Gastroesophageal sphincter (tissue), 4 donors: ENCODE measurements at regions not wholly inside any gene's neighbourhood (a gene's known extent, or its start where the extent isn't known, plus 50 kb on each side); places are given as distances from the start of the nearest gene placed in this dataset.

Source experiments
- ATAC-seq: fragments of 150-250 bp; one replicate; pipeline ENCODE4 v1.9.1; 2016; ENCODE audit warnings: mild to moderate bottlenecking, moderate library complexity
- H3K27ac ChIP-seq, 4 donors: fragments of 200-600 bp; sonication (generic) in 3 of 4; 1 replicate in 3 of 4; 2 replicates in 1 of 4; pipeline ENCODE4 v1.5.1; 2016 to 2019
- H3K27me3 ChIP-seq: fragments of 200-600 bp; sonication (generic); one replicate; pipeline ENCODE4 v1.5.1; 2019
- H3K36me3 ChIP-seq, 2 donors: fragments of 200-600 bp; sonication (generic); one replicate each; pipeline ENCODE4 v1.5.1; 2019; ENCODE audit warnings: control low read depth in 1 of 2
- H3K4me1 ChIP-seq, 3 donors: fragments of 200-600 bp; sonication (generic); 1 replicate in 2 of 3; 2 replicates in 1 of 3; pipeline ENCODE4 v1.5.1; 2016 to 2019; ENCODE audit warnings: control low read depth in 2 of 3
- H3K4me3 ChIP-seq, 2 donors: fragments of 200-600 bp; sonication (generic); one replicate each; pipeline ENCODE4 v1.5.1; 2019; ENCODE audit warnings: mild to moderate bottlenecking in 1 of 2, moderate library complexity in 1 of 2
- H3K9me3 ChIP-seq, 3 donors: fragments of 200-600 bp; sonication (generic); one replicate each; pipeline ENCODE4 v1.5.1; 2017 to 2019; ENCODE audit warnings: control low read depth in 2 of 3
- EP300 ChIP-seq: sonication (generic); formaldehyde crosslinking; IDR thresholded peaks from one replicate; pipeline ENCODE4 v1.6.1; 2017; ENCODE audit warnings: antibody characterized with exemption, mild to moderate bottlenecking
- POLR2A ChIP-seq, 2 donors: fragments of 450-650 bp; IDR thresholded peaks; one replicate each; pipeline ENCODE4 v1.6.1; 2017; ENCODE audit warnings: antibody characterized with exemption in 2 of 2, mild to moderate bottlenecking in 2 of 2, moderate library complexity in 1 of 2
- POLR2AphosphoS5 ChIP-seq: sonication (generic); formaldehyde crosslinking; IDR thresholded peaks from one replicate; pipeline ENCODE4 v1.6.1; 2017; ENCODE audit warnings: antibody characterized with exemption
- WGBS, 2 donors: methylation state at CpG; one replicate each; pipeline ENCODE4 v1.1.5; 2018; ENCODE audit warnings: low coverage in 1 of 2; 5-methylcytosine and 5-hydroxymethylcytosine counted together
- TF ChIP-seq, protein P1 (sequence below), 4 experiments: fragments of 200-600 bp in 2 of 4; fragments of 450-650 bp in 2 of 4; sonication (generic) in 1 of 4; IDR thresholded peaks; one replicate each; pipeline ENCODE4 v1.5.1; 2017 to 2019; ENCODE audit warnings: antibody characterized with exemption in 4 of 4, mild to moderate bottlenecking in 2 of 4, moderate library complexity in 2 of 4

DNA sequence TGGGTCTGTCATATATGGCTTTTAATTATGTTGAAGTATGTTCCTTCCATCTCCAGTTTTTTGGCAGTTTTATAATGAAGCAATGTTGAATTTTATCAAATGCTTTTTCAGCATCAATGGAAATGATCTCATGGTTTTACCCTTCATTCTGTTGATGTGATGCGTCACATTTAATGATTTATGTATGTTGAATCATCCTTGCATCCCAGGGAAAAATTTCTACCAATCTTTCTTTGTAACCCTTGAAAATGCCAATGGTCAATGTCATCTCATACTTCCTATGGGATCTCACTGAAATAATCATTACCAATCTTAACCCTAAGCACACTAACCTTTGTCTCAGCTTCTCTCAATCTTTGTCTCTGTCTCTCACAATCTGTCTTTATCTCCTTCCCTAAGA lies 1004.0 kb downstream of the KCNT2 start:
- TF ChIP-seq POLR2A (IDR thresholded peaks at IDR 0.05) = no peak
- TF ChIP-seq, protein P1, sequence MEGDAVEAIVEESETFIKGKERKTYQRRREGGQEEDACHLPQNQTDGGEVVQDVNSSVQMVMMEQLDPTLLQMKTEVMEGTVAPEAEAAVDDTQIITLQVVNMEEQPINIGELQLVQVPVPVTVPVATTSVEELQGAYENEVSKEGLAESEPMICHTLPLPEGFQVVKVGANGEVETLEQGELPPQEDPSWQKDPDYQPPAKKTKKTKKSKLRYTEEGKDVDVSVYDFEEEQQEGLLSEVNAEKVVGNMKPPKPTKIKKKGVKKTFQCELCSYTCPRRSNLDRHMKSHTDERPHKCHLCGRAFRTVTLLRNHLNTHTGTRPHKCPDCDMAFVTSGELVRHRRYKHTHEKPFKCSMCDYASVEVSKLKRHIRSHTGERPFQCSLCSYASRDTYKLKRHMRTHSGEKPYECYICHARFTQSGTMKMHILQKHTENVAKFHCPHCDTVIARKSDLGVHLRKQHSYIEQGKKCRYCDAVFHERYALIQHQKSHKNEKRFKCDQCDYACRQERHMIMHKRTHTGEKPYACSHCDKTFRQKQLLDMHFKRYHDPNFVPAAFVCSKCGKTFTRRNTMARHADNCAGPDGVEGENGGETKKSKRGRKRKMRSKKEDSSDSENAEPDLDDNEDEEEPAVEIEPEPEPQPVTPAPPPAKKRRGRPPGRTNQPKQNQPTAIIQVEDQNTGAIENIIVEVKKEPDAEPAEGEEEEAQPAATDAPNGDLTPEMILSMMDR (IDR thresholded peaks at IDR 0.05) = no peak
- no peak for TF ChIP-seq POLR2AphosphoS5
- no peak for TF ChIP-seq EP300
- no peak for ATAC-seq

GRCh38 chr1:195597891-195598290 lies 1010.3 kb downstream of the KCNT2 start:
- H3K9me3 ChIP-seq = no peaks in the 10 kb centered on the region
- no peaks in the 10 kb centered on the region for H3K36me3 ChIP-seq
- H3K4me1 ChIP-seq = no peaks in the 10 kb centered on the region
- no peaks in the 10 kb centered on the region for H3K27me3 ChIP-seq
- H3K27ac ChIP-seq = no peak overlapping the region
- no peak overlapping the region for H3K4me3 ChIP-seq
- ATAC-seq = no peak
- TF ChIP-seq EP300 = no peak
- TF ChIP-seq, protein P1 (IDR thresholded peaks at IDR 0.05) = no peak
- no peak for TF ChIP-seq POLR2AphosphoS5
- no peak for TF ChIP-seq POLR2A (IDR thresholded peaks at IDR 0.05)

More for the DNA sequence above, 1004.0 kb downstream of the KCNT2 start:
- Histone ChIP-seq H3K4me1 (no peaks in the 10 kb centered on the region), H3K4me3 (no peak overlapping the region), H3K27me3 (no peaks in the 10 kb centered on the region), H3K36me3 (no peaks in the 10 kb centered on the region), H3K9me3 (peaks cover 0 to 7% (median 0%) of the 10 kb centered on the region in 3 donors), H3K27ac (no peak overlapping the region)
- WGBS, 2 donors = 80 to 100% methylated on average over 1 of the region's 1 CpG

DNA sequence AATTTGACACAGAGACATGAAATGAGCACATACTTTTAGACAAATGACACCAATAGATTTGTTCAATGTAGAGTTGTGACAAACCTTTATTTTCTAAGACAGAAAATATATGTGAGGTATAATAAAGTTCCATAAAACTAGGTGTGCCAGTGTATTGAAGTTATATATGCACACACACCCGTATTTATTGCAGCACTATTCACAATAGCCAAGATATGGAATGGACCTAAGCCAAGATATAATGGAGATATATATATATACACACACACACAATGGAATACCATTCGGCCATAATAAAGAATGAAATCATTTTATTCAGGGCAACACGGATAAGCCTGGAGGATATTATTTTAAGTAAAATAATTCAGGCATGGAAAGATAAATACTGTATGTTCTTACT lies 1013.5 kb downstream of the KCNT2 start:
- Histone ChIP-seq H3K27ac (no peak overlapping the region), H3K4me3 (no peak overlapping the region), H3K4me1 (no peaks in the 10 kb centered on the region), H3K36me3 (no peaks in the 10 kb centered on the region), H3K9me3 (no peaks in the 10 kb centered on the region), H3K27me3 (no peaks in the 10 kb centered on the region)
- TF ChIP-seq EP300 = no peak
- no peak for TF ChIP-seq POLR2AphosphoS5
- no peak for TF ChIP-seq POLR2A (IDR thresholded peaks at IDR 0.05)
- TF ChIP-seq, protein P1 (IDR thresholded peaks at IDR 0.05) = no peak
- ATAC-seq = no peak
- WGBS, 2 donors = 76 to 83% methylated on average over 3 of the region's 3 CpGs

DNA sequence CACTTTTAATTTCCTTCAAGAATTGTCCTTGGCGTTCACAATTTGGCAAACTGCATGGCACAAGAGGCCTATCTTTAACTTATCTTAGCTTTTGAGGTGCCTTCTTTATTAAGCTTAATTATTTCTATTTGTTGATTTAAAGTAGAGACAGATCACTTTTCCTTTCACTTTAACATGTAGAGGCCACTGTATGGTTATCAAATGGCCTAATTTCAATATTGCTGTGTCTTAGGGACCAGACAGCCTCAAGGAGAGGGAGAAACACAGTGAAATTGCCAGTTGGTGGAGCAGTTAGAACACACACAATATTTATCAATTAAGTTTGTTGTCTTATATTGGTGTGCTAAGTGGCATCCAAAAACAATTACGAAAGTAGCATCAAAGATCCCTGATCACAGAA lies 1013.9 kb downstream of the KCNT2 start:
- Histone ChIP-seq H3K4me1 (no peaks in the 10 kb centered on the region), H3K9me3 (no peaks in the 10 kb centered on the region), H3K27me3 (no peaks in the 10 kb centered on the region), H3K4me3 (no peak overlapping the region), H3K27ac (no peak overlapping the region), H3K36me3 (no peaks in the 10 kb centered on the region)
- WGBS, 2 donors = 95 to 97% methylated on average over 2 of the region's 2 CpGs
- TF ChIP-seq, protein P1 (IDR thresholded peaks at IDR 0.05) = no peak
- TF ChIP-seq EP300 (no peak), POLR2AphosphoS5 (no peak), POLR2A (IDR thresholded peaks at IDR 0.05) (no peak)
- ATAC-seq = no peak

DNA sequence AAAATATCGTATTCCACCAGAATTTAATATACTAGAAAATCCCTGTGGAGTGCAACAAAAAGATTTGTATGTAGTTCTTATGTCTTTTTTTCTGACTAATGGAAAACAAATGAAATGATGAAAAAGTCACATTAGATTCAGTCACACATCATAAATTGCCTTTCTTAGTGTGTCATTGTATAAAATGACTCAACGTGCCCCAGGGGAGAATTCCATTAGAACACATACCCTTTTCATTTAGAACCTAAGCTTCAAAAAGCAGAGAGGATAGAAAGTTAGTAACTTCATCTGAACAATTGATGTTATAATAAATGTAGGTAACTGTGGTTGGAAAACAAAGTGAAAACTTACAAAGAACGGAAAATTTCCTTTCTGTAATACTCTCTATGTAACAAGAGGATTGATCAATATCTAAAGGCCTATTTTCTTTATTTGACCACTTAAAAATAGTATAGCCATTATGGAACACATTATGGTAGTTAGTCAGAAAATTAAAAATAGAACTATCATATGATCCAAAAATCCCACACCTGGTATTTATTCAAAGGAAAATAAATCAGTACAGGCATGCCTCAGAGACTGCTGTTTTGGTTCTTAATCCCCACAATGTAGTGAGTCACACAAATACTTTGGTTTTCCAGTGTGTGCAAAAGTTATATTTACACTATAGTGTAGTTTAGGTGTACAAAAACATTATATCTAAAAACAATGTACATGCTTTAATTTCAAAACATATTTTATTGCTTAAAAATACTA lies 1016.1 kb downstream of the KCNT2 start:
- Histone ChIP-seq H3K4me1 (no peaks in the 10 kb centered on the region), H3K9me3 (no peaks in the 10 kb centered on the region), H3K27me3 (no peaks in the 10 kb centered on the region), H3K4me3 (no peak overlapping the region), H3K36me3 (no peaks in the 10 kb centered on the region), H3K27ac (no peak overlapping the region)
- ATAC-seq = no peak
- TF ChIP-seq, protein P1 (IDR thresholded peaks at IDR 0.05) = no peak
- TF ChIP-seq POLR2A (IDR thresholded peaks at IDR 0.05) = no peak
- TF ChIP-seq EP300 = no peak
- TF ChIP-seq POLR2AphosphoS5 = no peak
- WGBS, 2 donors = 46 to 54% methylated on average over 3 of the region's 3 CpGs
